GM06990 (cell line): ENCODE measurements at regions not wholly inside any gene's neighbourhood (a gene's known extent, or its start where the extent isn't known, plus 50 kb on each side); places are given as distances from the start of the nearest gene placed in this dataset.

Source experiments
- DNase-seq: peaks from one replicate; pipeline ENCODE4 v3.0.0-alpha.2; 2011; ENCODE audit not compliant: insufficient read length; ENCODE audit errors: extremely low read depth
- H3K27me3 ChIP-seq: replicated peaks from 2 replicates; pipeline ENCODE4 v1.6.0; 2011; ENCODE audit warnings: low read length; ENCODE audit not compliant: control insufficient read depth, insufficient read depth
- H3K36me3 ChIP-seq: 2 replicates; pipeline ENCODE4 v1.5.1; 2011; ENCODE audit warnings: low read length; ENCODE audit not compliant: control insufficient read depth, insufficient read depth
- H3K4me3 ChIP-seq: replicated peaks from 2 replicates; pipeline ENCODE4 v1.5.1; 2011; ENCODE audit warnings: low read depth, mild to moderate bottlenecking, control low read depth, low read length
- TF ChIP-seq, protein P1 (sequence below): IDR thresholded peaks from 2 replicates; pipeline ENCODE4 v1.5.1; 2011; ENCODE audit warnings: low read length, control low read depth, mild to moderate bottlenecking, inconsistent platforms; ENCODE audit not compliant: insufficient read depth, poor library complexity, severe bottlenecking

DNA sequence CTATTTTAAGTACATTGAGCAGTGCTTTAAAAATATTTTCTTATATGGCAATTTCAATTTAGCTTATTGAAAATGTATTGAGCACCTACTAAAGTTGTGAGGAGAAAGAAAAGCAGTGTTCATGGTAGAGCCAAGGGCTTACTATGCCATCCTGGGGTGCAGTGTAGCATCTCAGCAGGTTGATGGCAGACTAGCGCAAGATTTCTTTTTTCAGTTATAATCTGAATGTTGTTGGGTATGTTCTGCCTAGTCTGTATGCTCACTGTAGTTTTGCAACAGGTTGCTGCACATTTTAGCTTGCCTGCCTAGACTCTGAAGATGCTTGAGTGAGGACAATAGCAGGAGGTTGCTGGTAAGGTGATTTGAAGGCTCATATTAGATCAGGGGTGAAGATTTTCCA lies 103.1 kb upstream of the UNC13C start:
- Histone ChIP-seq H3K27me3 (no peaks in the 10 kb centered on the region), H3K36me3 (no peaks in the 10 kb centered on the region), H3K4me3 (no peak overlapping the region)
- no peak for DNase-seq
- TF ChIP-seq, protein P1, sequence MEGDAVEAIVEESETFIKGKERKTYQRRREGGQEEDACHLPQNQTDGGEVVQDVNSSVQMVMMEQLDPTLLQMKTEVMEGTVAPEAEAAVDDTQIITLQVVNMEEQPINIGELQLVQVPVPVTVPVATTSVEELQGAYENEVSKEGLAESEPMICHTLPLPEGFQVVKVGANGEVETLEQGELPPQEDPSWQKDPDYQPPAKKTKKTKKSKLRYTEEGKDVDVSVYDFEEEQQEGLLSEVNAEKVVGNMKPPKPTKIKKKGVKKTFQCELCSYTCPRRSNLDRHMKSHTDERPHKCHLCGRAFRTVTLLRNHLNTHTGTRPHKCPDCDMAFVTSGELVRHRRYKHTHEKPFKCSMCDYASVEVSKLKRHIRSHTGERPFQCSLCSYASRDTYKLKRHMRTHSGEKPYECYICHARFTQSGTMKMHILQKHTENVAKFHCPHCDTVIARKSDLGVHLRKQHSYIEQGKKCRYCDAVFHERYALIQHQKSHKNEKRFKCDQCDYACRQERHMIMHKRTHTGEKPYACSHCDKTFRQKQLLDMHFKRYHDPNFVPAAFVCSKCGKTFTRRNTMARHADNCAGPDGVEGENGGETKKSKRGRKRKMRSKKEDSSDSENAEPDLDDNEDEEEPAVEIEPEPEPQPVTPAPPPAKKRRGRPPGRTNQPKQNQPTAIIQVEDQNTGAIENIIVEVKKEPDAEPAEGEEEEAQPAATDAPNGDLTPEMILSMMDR = no peak

DNA sequence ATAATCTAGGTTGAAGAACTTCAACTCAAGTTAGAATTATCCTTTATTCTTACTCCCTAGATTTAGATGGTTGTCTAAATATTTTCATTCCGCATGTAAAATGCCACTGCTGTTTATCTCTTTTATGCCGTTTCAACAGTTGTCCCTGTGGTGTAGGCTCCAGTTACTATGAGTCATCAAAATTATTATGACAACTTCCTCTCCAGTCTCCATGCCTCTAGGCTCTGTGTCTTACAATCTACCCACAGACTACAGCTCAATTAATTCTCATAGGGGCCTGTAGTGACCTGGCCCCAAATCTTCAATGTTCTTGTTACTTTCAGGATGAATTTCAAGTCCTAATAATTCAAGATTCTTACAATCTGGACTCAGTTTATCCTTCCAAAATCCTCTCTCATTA lies 105.8 kb upstream of the UNC13C start:
- Histone ChIP-seq H3K4me3 (no peak overlapping the region), H3K36me3 (no peaks in the 10 kb centered on the region), H3K27me3 (no peaks in the 10 kb centered on the region)
- DNase-seq = no peak
- TF ChIP-seq, protein P1 = no peak

DNA sequence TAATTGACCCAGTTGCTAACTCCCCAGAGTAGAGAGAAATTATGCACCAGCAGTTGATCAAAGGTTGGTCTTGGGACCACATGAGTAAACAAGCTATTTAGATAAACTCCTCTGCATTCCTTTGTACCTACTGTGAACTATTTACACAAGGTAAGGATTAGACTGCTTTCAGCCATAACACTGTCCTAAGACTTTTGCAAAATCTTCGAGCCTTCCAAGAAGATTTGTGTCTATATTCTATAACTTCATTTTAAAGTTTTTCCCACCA lies 108.5 kb upstream of the UNC13C start:
- Histone ChIP-seq H3K27me3 (no peaks in the 10 kb centered on the region), H3K36me3 (no peaks in the 10 kb centered on the region), H3K4me3 (no peak overlapping the region)
- DNase-seq = no peak
- TF ChIP-seq, protein P1 = no peak

DNA sequence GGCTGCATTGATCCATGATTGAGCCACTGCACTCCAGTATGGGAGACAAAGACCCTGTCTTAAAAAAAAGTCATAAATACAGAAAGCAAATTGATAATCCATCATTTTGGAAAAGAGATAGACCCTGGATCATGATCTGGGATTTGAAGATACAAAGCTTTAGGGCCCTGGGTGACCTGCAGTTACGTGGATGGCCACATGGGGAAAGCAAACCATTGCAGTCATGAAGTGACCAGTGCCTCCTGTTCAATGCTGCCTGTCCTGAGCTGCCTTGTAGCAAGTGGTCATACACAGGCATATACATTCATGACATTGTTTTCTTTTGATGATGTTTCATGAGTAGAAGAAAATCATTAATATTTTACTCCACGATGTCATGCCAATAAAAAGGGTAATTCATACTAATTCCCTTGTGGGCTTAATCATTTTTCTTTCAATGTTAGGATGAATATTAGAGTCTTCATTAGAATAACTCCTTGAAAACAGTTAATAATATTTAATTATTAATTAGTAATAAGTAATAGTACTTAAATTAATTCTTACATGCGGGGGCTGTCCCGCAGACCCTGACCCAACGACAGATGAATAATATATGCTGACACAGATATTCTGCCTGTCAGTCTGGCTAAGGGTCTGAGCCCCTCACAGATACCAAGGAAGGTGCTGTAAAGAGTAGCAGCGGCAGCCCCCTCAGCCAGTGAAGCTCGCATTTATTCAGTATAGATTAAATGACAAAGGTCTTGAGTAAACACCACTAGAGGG lies 109.0 kb upstream of the UNC13C start:
- TF ChIP-seq, protein P1 = peak; percentile 30
- Histone ChIP-seq H3K36me3 (no peaks in the 10 kb centered on the region), H3K27me3 (no peaks in the 10 kb centered on the region), H3K4me3 (no peak overlapping the region)
- DNase-seq = no peak

DNA sequence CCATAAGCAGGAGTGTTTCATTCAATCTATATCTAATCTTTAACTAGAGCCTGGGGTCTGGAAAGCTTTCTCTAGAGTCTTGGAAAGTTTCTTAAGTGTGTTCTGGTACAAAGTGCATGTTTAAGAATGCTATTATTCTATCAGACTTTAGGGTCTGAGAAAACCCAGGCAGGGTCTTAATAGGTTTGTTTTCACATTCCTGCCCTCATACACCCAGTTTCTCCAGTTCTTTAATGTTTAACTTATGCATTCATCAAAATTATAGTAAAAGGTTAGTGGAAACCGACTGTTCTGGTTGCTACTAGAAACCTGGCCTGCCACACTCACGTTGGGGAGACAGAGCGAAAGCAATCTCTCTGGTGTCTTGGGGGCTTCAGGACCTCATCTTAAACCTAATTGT lies 102.9 kb upstream of the WDR72 start:
- DNase-seq = no peak
- H3K4me3 ChIP-seq = no peak overlapping the region
- no peaks in the 10 kb centered on the region for H3K36me3 ChIP-seq
- no peaks in the 10 kb centered on the region for H3K27me3 ChIP-seq
- TF ChIP-seq, protein P1 = no peak

DNA sequence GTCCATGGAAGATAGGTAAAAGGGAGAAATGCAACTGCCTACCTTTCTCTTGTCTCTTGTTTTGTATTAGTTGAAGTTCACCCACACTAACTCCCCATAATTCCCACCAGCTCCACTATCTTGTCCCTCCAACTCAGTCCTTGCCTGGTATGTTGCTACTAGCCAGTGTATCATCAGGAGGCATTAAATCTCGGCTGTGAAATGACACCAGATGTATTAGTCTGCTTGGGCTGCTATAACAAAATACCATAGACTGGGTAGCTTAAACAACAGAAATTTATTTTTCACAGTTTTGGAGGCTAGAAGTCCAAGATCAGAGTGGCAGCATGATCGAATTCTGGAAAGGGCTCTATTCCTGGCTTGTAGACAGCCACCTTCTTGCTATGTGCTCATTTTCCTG lies 102.3 kb upstream of the WDR72 start:
- TF ChIP-seq, protein P1 = no peak
- Histone ChIP-seq H3K36me3 (no peaks in the 10 kb centered on the region), H3K27me3 (no peaks in the 10 kb centered on the region), H3K4me3 (no peak overlapping the region)
- DNase-seq = no peak
